Ascending aorta (tissue), 2 donors: ENCODE measurements at regions not wholly inside any gene's neighbourhood (a gene's known extent, or its start where the extent isn't known, plus 50 kb on each side); places are given as distances from the start of the nearest gene placed in this dataset.

ENCODE experiments used
- DNase-seq, 2 donors: peaks; one replicate each; pipeline ENCODE4 v3.0.0-alpha.2; 2019; ENCODE audit warnings: low spot score in 2 of 2
- H3K27ac ChIP-seq, 2 donors: fragments of 200-600 bp; sonication (generic); one replicate each; pipeline ENCODE4 v1.5.1; 2016 to 2017; ENCODE audit warnings: mild to moderate bottlenecking in 1 of 2
- H3K27me3 ChIP-seq: fragments of 200-600 bp; sonication (generic); one replicate; pipeline ENCODE4 v1.5.1; 2017
- H3K36me3 ChIP-seq, 2 donors: fragments of 200-600 bp; sonication (generic); one replicate each; pipeline ENCODE4 v1.5.1; 2016
- H3K4me1 ChIP-seq, 2 donors: fragments of 200-600 bp; sonication (generic); one replicate each; pipeline ENCODE4 v1.5.1; 2016 to 2017; ENCODE audit warnings: mild to moderate bottlenecking in 1 of 2
- H3K4me3 ChIP-seq, 2 donors: fragments of 200-600 bp; sonication (generic); one replicate each; pipeline ENCODE4 v1.5.1; 2016 to 2017; ENCODE audit warnings: mild to moderate bottlenecking in 1 of 2
- H3K9me3 ChIP-seq, 2 donors: fragments of 200-600 bp; sonication (generic); one replicate each; pipeline ENCODE4 v1.5.1; 2016
- CTCF ChIP-seq, 3 experiments: fragments of 200-600 bp in 2 of 3; fragments of 450-650 bp in 1 of 3; sonication (generic) in 2 of 3; IDR thresholded peaks; one replicate each; pipeline ENCODE4 v1.5.1; 2016 to 2019; ENCODE audit warnings: antibody characterized with exemption in 3 of 3, mild to moderate bottlenecking in 1 of 3, moderate library complexity in 1 of 3
- intact Hi-C: fragments of 100-400 bp; cut with DNase I; formaldehyde crosslinking; loops from one replicate; pipeline ENCODE4 v1.15.1; 2023

GRCh38 chr15:96035635-96036034 lies 294.9 kb upstream of the NR2F2 start:
- no peak for TF ChIP-seq CTCF (IDR thresholded peaks at IDR 0.05)
- no peak overlapping the region for H3K4me3 ChIP-seq
- intact Hi-C loops: no loop called here
- no peaks in the 10 kb centered on the region for H3K36me3 ChIP-seq
- no peaks in the 10 kb centered on the region for H3K9me3 ChIP-seq
- no peaks in the 10 kb centered on the region for H3K27me3 ChIP-seq
- H3K4me1 ChIP-seq: no peaks in the 10 kb centered on the region
- DNase-seq: no peak
- H3K27ac ChIP-seq: no peak overlapping the region

- H3K27me3 ChIP-seq: no peaks in the 10 kb centered on the region
- H3K36me3 ChIP-seq: no peaks in the 10 kb centered on the region
- no peak overlapping the region for H3K27ac ChIP-seq
- H3K4me3 ChIP-seq: no peak overlapping the region
- no peaks in the 10 kb centered on the region for H3K4me1 ChIP-seq
- no peak for TF ChIP-seq CTCF (IDR thresholded peaks at IDR 0.05)
- H3K9me3 ChIP-seq: no peaks in the 10 kb centered on the region
- DNase-seq: no peak
- intact Hi-C loops: no loop called here
These were observed 292.9 kb upstream of the NR2F2 start for GRCh38 chr15:96037584-96037983.

DNA sequence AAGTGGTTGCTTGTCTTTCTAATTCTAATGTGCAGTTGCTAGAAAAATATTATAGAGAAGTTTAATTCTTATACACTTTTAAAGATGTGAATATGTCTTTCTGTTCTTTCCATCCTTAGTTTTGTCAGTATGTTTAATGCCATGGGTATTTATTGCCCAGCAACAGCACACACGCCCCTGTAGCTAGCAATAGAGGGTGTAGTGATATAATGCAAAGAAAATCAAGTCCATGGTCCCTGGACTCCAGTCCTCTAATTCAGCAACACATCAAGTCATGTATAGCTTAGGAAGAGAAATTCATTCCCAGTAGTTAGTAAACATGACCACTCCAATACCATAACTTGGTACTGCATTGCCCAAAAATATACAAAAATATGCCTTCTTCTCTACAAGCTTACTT lies 292.4 kb upstream of the NR2F2 start:
- H3K9me3 ChIP-seq: no peaks in the 10 kb centered on the region
- intact Hi-C loops: no loop called here
- no peak for DNase-seq

DNA sequence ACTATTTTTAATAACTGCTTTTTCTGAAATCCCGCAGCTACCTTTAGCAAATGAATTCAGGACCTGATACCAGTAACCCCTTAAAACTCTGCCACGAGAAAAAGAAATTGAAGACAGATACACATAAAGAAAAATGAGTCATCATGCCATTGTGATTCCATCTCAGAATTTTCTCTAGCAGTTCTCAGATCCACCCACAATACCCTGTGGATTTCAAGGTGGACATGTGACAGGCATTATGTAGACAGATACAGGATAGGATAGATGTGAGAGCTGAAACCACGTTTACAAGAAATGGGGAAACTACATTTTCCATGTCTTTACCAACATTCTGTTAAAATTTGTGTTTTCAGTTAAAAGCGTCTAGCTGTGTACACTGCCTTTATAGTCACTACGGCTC lies 291.9 kb upstream of the NR2F2 start:
- no peak for DNase-seq
- H3K27ac ChIP-seq: no peak overlapping the region
- H3K36me3 ChIP-seq: no peaks in the 10 kb centered on the region
- intact Hi-C loops: no loop called here
- no peaks in the 10 kb centered on the region for H3K9me3 ChIP-seq
- H3K27me3 ChIP-seq: no peaks in the 10 kb centered on the region
- no peaks in the 10 kb centered on the region for H3K4me1 ChIP-seq
- no peak for TF ChIP-seq CTCF (IDR thresholded peaks at IDR 0.05)
- H3K4me3 ChIP-seq: no peak overlapping the region

More for the DNA sequence above, 292.4 kb upstream of the NR2F2 start:
- no peaks in the 10 kb centered on the region for H3K36me3 ChIP-seq
- H3K4me3 ChIP-seq: no peak overlapping the region
- TF ChIP-seq CTCF (IDR thresholded peaks at IDR 0.05): no peak
- H3K27me3 ChIP-seq: no peaks in the 10 kb centered on the region
- no peak overlapping the region for H3K27ac ChIP-seq
- no peaks in the 10 kb centered on the region for H3K4me1 ChIP-seq

- intact Hi-C loops: loop anchor here (10.0 kb wide), 1 partner anchor 787 kb away; no protein-coding TSS in a partner anchor
- no peak overlapping the region for H3K4me3 ChIP-seq
- peaks cover 0 to 4% of the 10 kb centered on the region in 2 donors for H3K4me1 ChIP-seq
- no peaks in the 10 kb centered on the region for H3K9me3 ChIP-seq
- no peaks in the 10 kb centered on the region for H3K27me3 ChIP-seq
- no peak for DNase-seq
- no peaks in the 10 kb centered on the region for H3K36me3 ChIP-seq
- no peak overlapping the region for H3K27ac ChIP-seq
- TF ChIP-seq CTCF (IDR thresholded peaks at IDR 0.05): no peak
These were observed 288.3 kb upstream of the NR2F2 start for GRCh38 chr15:96041982-96042733.
